Osteoblast (primary cell): ENCODE measurements at regions not wholly inside any gene's neighbourhood (a gene's known extent, or its start where the extent isn't known, plus 50 kb on each side); places are given as distances from the start of the nearest gene placed in this dataset.

Experiments used
- DNase-seq: peaks from one replicate; pipeline ENCODE4 v3.0.0; 2011; ENCODE audit warnings: low spot score, mixed read lengths; ENCODE audit not compliant: insufficient read length; ENCODE audit errors: missing footprints
- H2AFZ ChIP-seq: 2 replicates; pipeline ENCODE4 v1.6.0; 2011; ENCODE audit warnings: mild to moderate bottlenecking, low read length
- H3K27ac ChIP-seq: 2 replicates; pipeline ENCODE4 v1.5.1; 2011; ENCODE audit warnings: mild to moderate bottlenecking, low read depth, low read length, moderate library complexity
- H3K27me3 ChIP-seq: 2 replicates; pipeline ENCODE4 v1.6.0; 2012; ENCODE audit warnings: mild to moderate bottlenecking, control low read depth, inconsistent platforms, low read length, moderate library complexity; ENCODE audit not compliant: insufficient read depth
- H3K36me3 ChIP-seq: 2 replicates; pipeline ENCODE4 v1.5.1; 2011; ENCODE audit warnings: mild to moderate bottlenecking, low read length, control low read depth, moderate library complexity; ENCODE audit not compliant: insufficient read depth
- H3K4me1 ChIP-seq: 2 replicates; pipeline ENCODE4 v1.5.1; 2011; ENCODE audit warnings: mild to moderate bottlenecking, low read length, control low read depth, moderate library complexity; ENCODE audit not compliant: insufficient read depth
- H3K4me2 ChIP-seq: 2 replicates; pipeline ENCODE4 v1.6.0; 2011; ENCODE audit warnings: mild to moderate bottlenecking, low read length; ENCODE audit not compliant: insufficient read depth
- H3K4me3 ChIP-seq: fragments of 200-600 bp; sonication (generic); 3 replicates; pipeline ENCODE4 v1.5.1; 2012; ENCODE audit warnings: mild to moderate bottlenecking, low read length, inconsistent platforms; ENCODE audit not compliant: insufficient read depth
- H3K79me2 ChIP-seq: 2 replicates; pipeline ENCODE4 v1.6.0; 2012; ENCODE audit warnings: mild to moderate bottlenecking, low read length, control low read depth, inconsistent platforms; ENCODE audit not compliant: insufficient read depth
- H3K9me3 ChIP-seq: 2 replicates; pipeline ENCODE4 v1.5.1; 2011; ENCODE audit warnings: low read depth, low read length, control low read depth
- H4K20me1 ChIP-seq: 2 replicates; pipeline ENCODE4 v1.6.0; 2012; ENCODE audit warnings: mild to moderate bottlenecking, low read length, control low read depth; ENCODE audit not compliant: insufficient read depth
- TF ChIP-seq, protein P1 (sequence below): IDR thresholded peaks from 2 replicates; pipeline ENCODE4 v1.5.1; 2011; ENCODE audit warnings: mild to moderate bottlenecking, low read depth, low read length, moderate library complexity; ENCODE audit errors: extremely low read depth

DNA sequence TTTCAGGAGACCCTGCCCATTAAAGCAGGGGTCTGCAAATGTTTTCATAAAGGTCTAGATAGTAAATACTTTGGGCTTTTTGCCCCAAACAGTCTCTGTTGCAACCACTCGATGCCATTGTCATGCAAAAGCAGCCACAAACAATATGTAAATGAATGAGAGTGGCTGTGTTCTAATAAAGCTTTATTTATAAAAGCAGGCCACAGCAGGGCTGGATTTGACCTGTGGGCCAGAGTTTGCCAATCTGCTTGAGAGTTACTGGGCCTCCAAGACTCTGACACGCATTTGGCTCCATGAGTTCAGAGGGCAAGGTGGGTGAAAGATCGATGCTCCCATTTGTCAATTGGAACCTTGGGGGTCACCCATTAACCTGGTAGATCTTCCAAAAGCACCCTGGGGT, 217.3 kb upstream of the SDK2 start:
- H3K79me2 ChIP-seq, result no peaks in the 10 kb centered on the region
- H3K9me3 ChIP-seq, result no peaks in the 10 kb centered on the region
- no peaks in the 10 kb centered on the region for H3K4me1 ChIP-seq

DNA sequence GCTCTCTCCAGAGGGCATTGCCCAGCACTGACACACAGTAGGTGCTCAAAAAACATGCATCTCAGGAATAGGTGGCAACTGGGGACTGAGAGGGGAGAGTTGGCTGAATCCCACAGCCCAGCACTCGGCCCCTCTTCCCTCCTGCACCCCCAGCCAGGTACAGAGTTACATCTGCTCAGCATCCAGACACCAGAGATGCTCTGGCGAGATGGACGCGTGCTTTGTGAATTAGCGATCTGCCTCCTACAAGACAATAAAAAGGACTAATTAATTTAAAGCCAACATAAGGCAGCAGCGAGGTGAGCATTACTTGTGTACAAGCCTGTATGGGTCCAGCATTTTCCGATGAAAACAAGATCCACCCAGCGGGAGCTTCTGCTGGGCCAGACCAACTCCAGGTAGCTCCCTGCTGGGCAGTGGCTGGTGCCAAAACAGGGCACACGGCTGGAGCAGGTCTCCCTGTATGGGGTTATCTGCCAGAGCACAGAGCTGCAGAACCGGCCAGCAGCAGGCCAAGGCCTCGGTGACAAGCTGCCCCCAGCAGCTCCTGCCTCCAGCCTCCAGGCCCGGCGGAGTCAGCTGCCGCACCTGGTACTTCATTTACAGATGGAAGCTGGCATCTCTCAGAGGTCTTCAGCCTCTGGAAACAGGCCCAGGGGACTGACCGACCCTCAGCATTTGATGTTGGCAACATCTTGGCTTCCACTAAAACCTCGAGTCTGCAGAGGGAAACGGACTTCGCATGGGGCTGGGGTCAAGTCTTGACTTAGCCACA, 219.7 kb upstream of the SDK2 start:
- Histone ChIP-seq H3K4me1 (no peaks in the 10 kb centered on the region), H3K27ac (no peak overlapping the region)

More for the DNA sequence above, 217.3 kb upstream of the SDK2 start:
- Histone ChIP-seq H3K27me3 (no peaks in the 10 kb centered on the region), H3K4me3 (no peak overlapping the region), H3K27ac (no peak overlapping the region), H2AFZ (no peak overlapping the region), H3K4me2 (no peak overlapping the region), H3K36me3 (no peaks in the 10 kb centered on the region), H4K20me1 (no peaks in the 10 kb centered on the region)
- no peak for DNase-seq
- TF ChIP-seq, protein P1, sequence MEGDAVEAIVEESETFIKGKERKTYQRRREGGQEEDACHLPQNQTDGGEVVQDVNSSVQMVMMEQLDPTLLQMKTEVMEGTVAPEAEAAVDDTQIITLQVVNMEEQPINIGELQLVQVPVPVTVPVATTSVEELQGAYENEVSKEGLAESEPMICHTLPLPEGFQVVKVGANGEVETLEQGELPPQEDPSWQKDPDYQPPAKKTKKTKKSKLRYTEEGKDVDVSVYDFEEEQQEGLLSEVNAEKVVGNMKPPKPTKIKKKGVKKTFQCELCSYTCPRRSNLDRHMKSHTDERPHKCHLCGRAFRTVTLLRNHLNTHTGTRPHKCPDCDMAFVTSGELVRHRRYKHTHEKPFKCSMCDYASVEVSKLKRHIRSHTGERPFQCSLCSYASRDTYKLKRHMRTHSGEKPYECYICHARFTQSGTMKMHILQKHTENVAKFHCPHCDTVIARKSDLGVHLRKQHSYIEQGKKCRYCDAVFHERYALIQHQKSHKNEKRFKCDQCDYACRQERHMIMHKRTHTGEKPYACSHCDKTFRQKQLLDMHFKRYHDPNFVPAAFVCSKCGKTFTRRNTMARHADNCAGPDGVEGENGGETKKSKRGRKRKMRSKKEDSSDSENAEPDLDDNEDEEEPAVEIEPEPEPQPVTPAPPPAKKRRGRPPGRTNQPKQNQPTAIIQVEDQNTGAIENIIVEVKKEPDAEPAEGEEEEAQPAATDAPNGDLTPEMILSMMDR, result no peak

DNA sequence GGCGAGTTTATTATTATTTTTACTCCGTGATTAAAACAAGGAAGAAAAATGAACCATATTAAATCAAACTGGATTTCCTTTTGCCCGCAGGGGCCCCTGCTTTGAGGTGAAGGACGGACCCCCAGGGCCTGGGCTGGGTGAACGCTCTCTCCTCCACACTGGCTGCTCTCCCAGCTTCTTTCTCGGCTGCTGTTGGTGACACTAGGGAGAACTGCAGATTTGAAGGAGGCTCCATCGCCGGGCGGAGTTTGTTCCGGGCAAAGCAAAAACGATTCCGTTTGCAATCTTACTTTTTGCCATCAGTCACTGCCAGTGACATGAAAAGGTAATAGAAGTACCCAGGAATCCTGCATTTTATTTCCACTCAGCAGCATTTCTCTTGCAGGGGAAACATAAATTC, 221.6 kb upstream of the SDK2 start:
- no peak for DNase-seq
- no peak overlapping the region for H3K27ac ChIP-seq
- H4K20me1 ChIP-seq, result no peaks in the 10 kb centered on the region
- no peaks in the 10 kb centered on the region for H3K4me1 ChIP-seq
- H3K9me3 ChIP-seq, result no peaks in the 10 kb centered on the region
- H2AFZ ChIP-seq, result no peak overlapping the region
- TF ChIP-seq, protein P1, result no peak
- no peaks in the 10 kb centered on the region for H3K79me2 ChIP-seq
- no peak overlapping the region for H3K4me2 ChIP-seq
- no peak overlapping the region for H3K4me3 ChIP-seq
- no peaks in the 10 kb centered on the region for H3K36me3 ChIP-seq
- no peaks in the 10 kb centered on the region for H3K27me3 ChIP-seq

More for the DNA sequence above, 219.7 kb upstream of the SDK2 start:
- Histone ChIP-seq H3K4me2 (no peak overlapping the region), H3K4me3 (no peak overlapping the region), H2AFZ (no peak overlapping the region), H3K27me3 (no peaks in the 10 kb centered on the region), H3K9me3 (no peaks in the 10 kb centered on the region), H3K36me3 (no peaks in the 10 kb centered on the region), H3K79me2 (no peaks in the 10 kb centered on the region), H4K20me1 (no peaks in the 10 kb centered on the region)
- no peak for DNase-seq
- TF ChIP-seq, protein P1, result no peak

DNA sequence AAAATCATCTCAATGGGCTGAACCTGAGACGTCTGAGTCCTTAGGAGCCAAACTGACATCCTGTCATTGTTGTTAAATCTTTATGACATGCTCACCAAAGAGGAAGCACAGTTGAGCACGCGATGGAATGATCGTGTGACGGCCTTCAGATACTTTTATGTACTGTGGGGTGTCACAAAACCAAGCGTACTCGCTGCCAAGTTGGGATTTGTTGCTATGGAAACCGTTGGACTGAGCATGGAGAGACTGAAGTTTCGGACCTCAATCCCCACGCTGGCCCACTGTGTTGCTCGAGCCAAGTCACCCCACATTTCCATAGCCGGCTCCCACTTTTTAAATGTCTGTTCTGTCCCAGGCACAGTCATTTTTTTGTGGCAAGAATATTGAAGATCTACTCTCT, 222.8 kb upstream of the SDK2 start:
- no peaks in the 10 kb centered on the region for H3K79me2 ChIP-seq
- H2AFZ ChIP-seq, result no peak overlapping the region
- no peak overlapping the region for H3K4me3 ChIP-seq
- no peak for DNase-seq
- no peaks in the 10 kb centered on the region for H3K9me3 ChIP-seq
- no peaks in the 10 kb centered on the region for H3K36me3 ChIP-seq
- H3K4me1 ChIP-seq, result no peaks in the 10 kb centered on the region
- no peaks in the 10 kb centered on the region for H4K20me1 ChIP-seq
- no peaks in the 10 kb centered on the region for H3K27me3 ChIP-seq
- H3K4me2 ChIP-seq, result no peak overlapping the region
- TF ChIP-seq, protein P1, result no peak
- H3K27ac ChIP-seq, result no peak overlapping the region
